OCI-LY1 (cell line): ENCODE measurements at regions not wholly inside any gene's neighbourhood (a gene's known extent, or its start where the extent isn't known, plus 50 kb on each side); places are given as distances from the start of the nearest gene placed in this dataset.

Experiments
- EZH2 ChIP-seq: fragments of 200-600 bp; sonication (generic), shearing (Covaris generic); IDR thresholded peaks from 2 replicates; pipeline ENCODE4 v1.8.0; 2017; ENCODE audit warnings: borderline replicate concordance, mixed run types, mild to moderate bottlenecking, antibody characterized with exemption, low read length, moderate library complexity, mixed read lengths
- TF ChIP-seq, protein P1 (sequence below): fragments of 200-600 bp; sonication (generic), shearing (Covaris generic); IDR thresholded peaks from 2 replicates; pipeline ENCODE4 v1.5.1; 2017; ENCODE audit warnings: mild to moderate bottlenecking, antibody characterized with exemption, low read length, moderate library complexity, mixed read lengths

GRCh38 chr7:34487391-34488115, 170.5 kb upstream of the NPSR1 start:
- TF ChIP-seq, protein P1, sequence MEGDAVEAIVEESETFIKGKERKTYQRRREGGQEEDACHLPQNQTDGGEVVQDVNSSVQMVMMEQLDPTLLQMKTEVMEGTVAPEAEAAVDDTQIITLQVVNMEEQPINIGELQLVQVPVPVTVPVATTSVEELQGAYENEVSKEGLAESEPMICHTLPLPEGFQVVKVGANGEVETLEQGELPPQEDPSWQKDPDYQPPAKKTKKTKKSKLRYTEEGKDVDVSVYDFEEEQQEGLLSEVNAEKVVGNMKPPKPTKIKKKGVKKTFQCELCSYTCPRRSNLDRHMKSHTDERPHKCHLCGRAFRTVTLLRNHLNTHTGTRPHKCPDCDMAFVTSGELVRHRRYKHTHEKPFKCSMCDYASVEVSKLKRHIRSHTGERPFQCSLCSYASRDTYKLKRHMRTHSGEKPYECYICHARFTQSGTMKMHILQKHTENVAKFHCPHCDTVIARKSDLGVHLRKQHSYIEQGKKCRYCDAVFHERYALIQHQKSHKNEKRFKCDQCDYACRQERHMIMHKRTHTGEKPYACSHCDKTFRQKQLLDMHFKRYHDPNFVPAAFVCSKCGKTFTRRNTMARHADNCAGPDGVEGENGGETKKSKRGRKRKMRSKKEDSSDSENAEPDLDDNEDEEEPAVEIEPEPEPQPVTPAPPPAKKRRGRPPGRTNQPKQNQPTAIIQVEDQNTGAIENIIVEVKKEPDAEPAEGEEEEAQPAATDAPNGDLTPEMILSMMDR = no peak
- no peak for TF ChIP-seq EZH2
